Hindlimb muscle (tissue), 1 donor: ENCODE measurements at regions not wholly inside any gene's neighbourhood (a gene's known extent, or its start where the extent isn't known, plus 50 kb on each side); places are given as distances from the start of the nearest gene placed in this dataset.

Source experiments
- DNase-seq: peaks from one replicate; pipeline ENCODE4 v3.0.0-alpha.2; 2013

- no peak for DNase-seq
Measured at GRCh38 chr7:118026791-118027190, 153.6 kb upstream of the CTTNBP2 start.

- no peak for DNase-seq
Measured at GRCh38 chr7:118028226-118028625, 155.0 kb upstream of the CTTNBP2 start.

GRCh38 chr7:118029826-118030422, 154.0 kb upstream of the LSM8 start:
- no peak for DNase-seq

- no peak for DNase-seq
Measured at GRCh38 chr7:118033273-118033672, 150.7 kb upstream of the LSM8 start.

GRCh38 chr7:118039963-118040489, 143.9 kb upstream of the LSM8 start:
- no peak for DNase-seq

GRCh38 chr7:118040562-118040961, 143.4 kb upstream of the LSM8 start:
- DNase-seq: no peak

GRCh38 chr7:118041251-118041878, 142.6 kb upstream of the LSM8 start:
- DNase-seq: no peak

GRCh38 chr7:118045629-118046028, 138.3 kb upstream of the LSM8 start:
- DNase-seq: no peak

GRCh38 chr7:118046086-118046485, 137.9 kb upstream of the LSM8 start:
- no peak for DNase-seq

GRCh38 chr7:118046801-118047200, 137.2 kb upstream of the LSM8 start:
- no peak for DNase-seq

GRCh38 chr7:118052336-118052735, 131.6 kb upstream of the LSM8 start:
- peak; percentile 2 for DNase-seq

GRCh38 chr7:118053353-118053752, 130.6 kb upstream of the LSM8 start:
- DNase-seq: no peak

GRCh38 chr7:118054529-118054928, 129.4 kb upstream of the LSM8 start:
- no peak for DNase-seq

GRCh38 chr7:118055647-118056046, 128.3 kb upstream of the LSM8 start:
- no peak for DNase-seq

GRCh38 chr7:118057404-118057803, 126.6 kb upstream of the LSM8 start:
- DNase-seq: no peak

GRCh38 chr7:118059209-118059608, 124.8 kb upstream of the LSM8 start:
- DNase-seq: no peak

GRCh38 chr7:118060692-118061091, 123.3 kb upstream of the LSM8 start:
- no peak for DNase-seq

GRCh38 chr7:118061386-118061785, 122.6 kb upstream of the LSM8 start:
- DNase-seq: no peak

- no peak for DNase-seq
Measured at GRCh38 chr7:118072893-118073674, 110.9 kb upstream of the LSM8 start.

GRCh38 chr7:118075936-118076335, 108.0 kb upstream of the LSM8 start:
- DNase-seq: no peak

GRCh38 chr7:118076564-118076963, 107.4 kb upstream of the LSM8 start:
- no peak for DNase-seq

GRCh38 chr7:118078015-118078414, 105.9 kb upstream of the LSM8 start:
- no peak for DNase-seq

- no peak for DNase-seq
Measured at GRCh38 chr7:118079369-118079768, 104.6 kb upstream of the LSM8 start.

GRCh38 chr7:118080947-118081346, 103.0 kb upstream of the LSM8 start:
- DNase-seq: no peak
